Renal cortical epithelial cell (primary cell): ENCODE measurements at regions not wholly inside any gene's neighbourhood (a gene's known extent, or its start where the extent isn't known, plus 50 kb on each side); places are given as distances from the start of the nearest gene placed in this dataset.

Source experiments
- DNase-seq: peaks from one replicate; pipeline ENCODE4 v3.0.0-alpha.2; 2011; ENCODE audit warnings: low read depth

GRCh38 chr22:46078241-46079092 is 71.9 kb upstream of the PPARA start:
- DNase-seq, result peak; percentile 69

GRCh38 chr22:46079093-46079860 is 71.0 kb upstream of the PPARA start:
- DNase-seq, result no peak

- DNase-seq, result no peak
Observed at GRCh38 chr22:46079861-46080821, 70.2 kb upstream of the PPARA start.

- DNase-seq, result no peak
Observed at GRCh38 chr22:46081036-46081830, 69.1 kb upstream of the PPARA start.

GRCh38 chr22:46081831-46082210 is 68.5 kb upstream of the PPARA start:
- no peak for DNase-seq

GRCh38 chr22:46082633-46083032 is 67.7 kb upstream of the PPARA start:
- DNase-seq, result no peak

- no peak for DNase-seq
Observed at GRCh38 chr22:46083383-46084350, 66.7 kb upstream of the PPARA start.

DNA sequence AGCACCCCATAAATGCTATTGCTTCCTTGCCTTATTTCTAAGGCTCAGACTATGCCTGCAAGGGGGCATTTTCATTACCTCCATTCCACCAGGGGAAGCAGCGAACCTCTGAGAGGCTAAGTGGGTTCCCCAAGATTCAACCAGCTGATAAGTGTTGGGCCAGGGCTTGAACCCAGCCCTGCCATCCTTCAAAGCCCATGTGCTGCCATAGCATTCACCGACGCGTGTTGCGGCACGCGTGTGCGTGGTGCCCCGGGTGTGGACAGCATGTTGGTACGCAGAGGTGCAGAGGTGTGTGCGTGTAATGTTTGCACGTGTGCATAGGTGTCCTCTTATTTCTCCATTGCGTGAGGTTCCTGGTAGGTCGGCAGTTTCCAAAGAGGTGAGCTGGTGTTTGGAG is 66.0 kb upstream of the PPARA start:
- DNase-seq, result no peak

GRCh38 chr22:46084943-46085827 is 65.1 kb upstream of the PPARA start:
- no peak for DNase-seq

- DNase-seq, result peak; percentile 63
Observed at GRCh38 chr22:46085828-46086576, 64.3 kb upstream of the PPARA start.

GRCh38 chr22:46086577-46087335 is 63.6 kb upstream of the PPARA start:
- no peak for DNase-seq

- no peak for DNase-seq
Observed at GRCh38 chr22:46087336-46087690, 63.0 kb upstream of the PPARA start.

DNA sequence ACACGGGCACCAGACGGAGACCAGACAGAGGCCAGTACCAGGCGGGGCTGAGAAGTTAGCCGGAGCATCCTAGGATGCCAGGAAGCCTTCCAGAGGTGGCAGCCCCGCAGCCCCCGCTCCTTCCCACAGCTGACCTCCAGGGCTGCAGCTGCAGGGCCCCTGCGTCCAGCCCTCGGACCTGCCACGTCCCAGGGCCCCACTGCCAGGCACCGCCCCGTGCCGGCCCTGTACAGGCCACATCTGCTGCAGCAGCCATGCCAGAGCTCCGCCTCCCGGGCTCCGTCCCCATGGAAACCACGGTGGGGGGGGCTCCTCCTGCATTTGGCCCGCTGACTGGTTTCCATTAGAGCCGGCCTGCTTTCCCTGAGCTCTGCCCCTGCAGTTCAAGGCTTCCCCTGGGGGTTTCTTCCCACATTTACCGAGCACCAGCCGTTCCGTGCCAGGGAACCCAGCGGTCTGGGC is 62.5 kb upstream of the PPARA start:
- no peak for DNase-seq

- DNase-seq, result peak; percentile 69
Observed at GRCh38 chr22:46088541-46089311, 61.6 kb upstream of the PPARA start.

GRCh38 chr22:46089426-46090035 is 60.8 kb upstream of the PPARA start:
- no peak for DNase-seq

DNA sequence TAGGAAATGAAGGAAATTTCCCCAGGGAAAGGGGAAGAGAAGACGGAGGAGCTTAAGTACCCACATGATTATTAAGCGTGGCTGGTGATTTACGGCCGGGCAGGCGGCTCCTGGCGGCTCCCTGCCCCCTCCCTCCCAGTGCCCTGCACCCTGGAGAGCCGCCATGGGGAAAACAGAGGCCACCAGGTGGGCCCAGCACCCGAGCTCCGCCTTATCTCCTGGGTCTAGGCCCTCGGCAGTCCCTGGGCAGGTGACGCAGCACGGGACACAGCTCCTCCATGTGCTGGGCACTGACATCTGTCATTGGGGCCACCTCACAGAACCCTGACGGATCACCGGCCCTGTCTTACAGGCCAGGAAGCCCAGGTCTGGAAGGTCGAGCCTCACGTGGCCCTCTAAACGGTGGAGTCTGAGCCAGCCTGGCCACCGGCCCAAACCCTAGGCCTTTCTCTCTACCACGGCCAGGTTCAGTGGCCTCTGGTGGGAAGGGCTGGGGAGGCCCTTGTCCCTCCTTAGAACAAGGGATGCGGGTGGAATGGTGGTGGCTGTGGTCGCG is 60.2 kb upstream of the PPARA start:
- DNase-seq, result no peak
